ENCODE measurements at regions not wholly inside any gene's neighbourhood (a gene's known extent, or its start where the extent isn't known, plus 50 kb on each side); places are given as distances from the start of the nearest gene placed in this dataset.
"Not testable (repeated sequence)": the region's sequence is repeated elsewhere in the genome, so short reads cannot be mapped to it uniquely, and the experiment has no call there.

GRCh38 chr6:26232306-26232939 is 132.6 kb upstream of the BTN3A2 start:
- FAIRE-seq (no peak), DNase-seq (ENCODE audit: low spot score) (no peak)

GRCh38 chr6:26232940-26233648 is 131.9 kb upstream of the BTN3A2 start:
- DNase-seq (ENCODE audit: low spot score), result no peak
- FAIRE-seq, result no peak

- DNase-seq (ENCODE audit: low spot score), result no peak
- no peak for FAIRE-seq
These were observed 131.2 kb upstream of the BTN3A2 start for GRCh38 chr6:26233649-26234420.

GRCh38 chr6:26234421-26235301 is 130.3 kb upstream of the BTN3A2 start:
- DNase-seq (ENCODE audit: low spot score), result no peak
- FAIRE-seq, result no peak

GRCh38 chr6:26235302-26235670 is 129.7 kb upstream of the BTN3A2 start:
- DNase-seq (ENCODE audit: low spot score) (no peak), FAIRE-seq (no peak)

- not testable (repeated sequence) for FAIRE-seq; DNase-seq (ENCODE audit: low spot score)
These were observed 125.6 kb upstream of the BTN3A2 start for GRCh38 chr6:26239415-26239814.

GRCh38 chr6:26240157-26241032 is 124.6 kb upstream of the BTN3A2 start:
- FAIRE-seq (no peak), DNase-seq (ENCODE audit: low spot score) (no peak)

- DNase-seq (ENCODE audit: low spot score) (no peak), FAIRE-seq (no peak)
These were observed 123.7 kb upstream of the BTN3A2 start for GRCh38 chr6:26241033-26241895.

GRCh38 chr6:26243132-26243531 is 121.9 kb upstream of the BTN3A2 start:
- FAIRE-seq, result no peak
- DNase-seq (ENCODE audit: low spot score), result no peak

GRCh38 chr6:26243752-26244151 is 121.2 kb upstream of the BTN3A2 start:
- DNase-seq (ENCODE audit: low spot score) (no peak), FAIRE-seq (no peak)

- DNase-seq (ENCODE audit: low spot score) (no peak), FAIRE-seq (no peak)
These were observed 118.9 kb upstream of the BTN3A2 start for GRCh38 chr6:26246058-26246457.

GRCh38 chr6:26246553-26246952 is 118.4 kb upstream of the BTN3A2 start:
- DNase-seq (ENCODE audit: low spot score) (no peak), FAIRE-seq (no peak)

GRCh38 chr6:26249707-26249956 is 115.4 kb upstream of the BTN3A2 start:
- DNase-seq (ENCODE audit: low spot score), result no peak
- FAIRE-seq, result no peak

GRCh38 chr6:26249957-26250697 is 114.9 kb upstream of the BTN3A2 start:
- no peak for FAIRE-seq

GRCh38 chr6:26250698-26251044 is 114.3 kb upstream of the BTN3A2 start:
- no peak for DNase-seq (ENCODE audit: low spot score)
- no peak for FAIRE-seq

More at GRCh38 chr6:26249957-26250697, 114.9 kb upstream of the BTN3A2 start:
- no peak for DNase-seq (ENCODE audit: low spot score)

- FAIRE-seq, result no peak
- DNase-seq (ENCODE audit: low spot score), result no peak
These were observed 113.5 kb upstream of the BTN3A2 start for GRCh38 chr6:26251354-26252076.

GRCh38 chr6:26252077-26252472 is 112.9 kb upstream of the BTN3A2 start:
- FAIRE-seq, result no peak
- no peak for DNase-seq (ENCODE audit: low spot score)

GRCh38 chr6:26254724-26255123 is 110.3 kb upstream of the BTN3A2 start:
- DNase-seq (ENCODE audit: low spot score), result no peak
- no peak for FAIRE-seq

- DNase-seq (ENCODE audit: low spot score), result no peak
These were observed 107.7 kb upstream of the BTN3A2 start for GRCh38 chr6:26257272-26257671.

More at GRCh38 chr6:26257272-26257671, 107.7 kb upstream of the BTN3A2 start:
- no peak for FAIRE-seq
